ENCODE measurements at regions not wholly inside any gene's neighbourhood (a gene's known extent, or its start where the extent isn't known, plus 50 kb on each side); places are given as distances from the start of the nearest gene placed in this dataset.
A peak's percentile ranks its signal among the peaks of the same experiment; 100 is the strongest.
"Not testable (repeated sequence)": the region's sequence is repeated elsewhere in the genome, so short reads cannot be mapped to it uniquely, and the experiment has no call there.

GRCh38 chr22:25281675-25282345, 62.4 kb downstream of the CRYBB2 start:
- H3K9me3 ChIP-seq (ENCODE audit: control insufficient read depth, insufficient read depth, low read length): no peaks in the 10 kb centered on the region
- H3K27me3 ChIP-seq (ENCODE audit: control insufficient read depth, insufficient read depth, low read length): peaks cover 39% of the 10 kb centered on the region

GRCh38 chr22:25282346-25282670, 62.9 kb downstream of the CRYBB2 start:
- peaks cover 39% of the 10 kb centered on the region for H3K27me3 ChIP-seq (ENCODE audit: control insufficient read depth, insufficient read depth, low read length)
- H3K27ac ChIP-seq (ENCODE audit: low read depth, low read length): no peak overlapping the region
- peaks cover 15% of the 10 kb centered on the region for H3K4me1 ChIP-seq (ENCODE audit: control insufficient read depth, insufficient read depth, low read length)
- H3K4me3 ChIP-seq (ENCODE audit: low read depth, low read length): no peak overlapping the region
- peak in 1 of 6 donors; percentile 0 for DNase-seq (ENCODE audit: low read depth in 4 of 6, low spot score in 6 of 6)
- WGBS (ENCODE audit: insufficient coverage): under 1% methylated on average over 17 of the region's 17 CpGs
- H3K36me3 ChIP-seq (ENCODE audit: control insufficient read depth, insufficient read depth, low read length): no peaks in the 10 kb centered on the region
- no peaks in the 10 kb centered on the region for H3K9me3 ChIP-seq (ENCODE audit: control insufficient read depth, insufficient read depth, low read length)

More at GRCh38 chr22:25281675-25282345, 62.4 kb downstream of the CRYBB2 start:
- H3K27ac ChIP-seq (ENCODE audit: low read depth, low read length): no peak overlapping the region
- no peak overlapping the region for H3K4me3 ChIP-seq (ENCODE audit: low read depth, low read length)
- H3K36me3 ChIP-seq (ENCODE audit: control insufficient read depth, insufficient read depth, low read length): no peaks in the 10 kb centered on the region
- 6% methylated on average over 24 of the region's 26 CpGs for WGBS (ENCODE audit: insufficient coverage)
- H3K4me1 ChIP-seq (ENCODE audit: control insufficient read depth, insufficient read depth, low read length): peaks cover 15% of the 10 kb centered on the region
- DNase-seq (ENCODE audit: low read depth in 4 of 6, low spot score in 6 of 6): peak in 2 of 6 donors; percentile 0 to 29

- Histone ChIP-seq H3K27ac (ENCODE audit: low read depth, low read length) (no peak overlapping the region), H3K4me3 (ENCODE audit: low read depth, low read length) (no peak overlapping the region), H3K4me1 (ENCODE audit: control insufficient read depth, insufficient read depth, low read length) (peaks cover 15% of the 10 kb centered on the region), H3K27me3 (ENCODE audit: control insufficient read depth, insufficient read depth, low read length) (peaks cover 39% of the 10 kb centered on the region), H3K9me3 (ENCODE audit: control insufficient read depth, insufficient read depth, low read length) (no peaks in the 10 kb centered on the region), H3K36me3 (ENCODE audit: control insufficient read depth, insufficient read depth, low read length) (no peaks in the 10 kb centered on the region)
- under 1% methylated on average over 90 of the region's 91 CpGs for WGBS (ENCODE audit: insufficient coverage)
- DNase-seq (ENCODE audit: low read depth in 4 of 6, low spot score in 6 of 6): peak in 1 of 6 donors; percentile 1
Measured at GRCh38 chr22:25282671-25283561, 63.5 kb downstream of the CRYBB2 start.

GRCh38 chr22:25288481-25288880, 69.0 kb downstream of the CRYBB2 start:
- WGBS (ENCODE audit: insufficient coverage): no CpG with 5 or more reads among the region's 5 CpGs
- H3K4me1 ChIP-seq (ENCODE audit: control insufficient read depth, insufficient read depth, low read length); H3K36me3 ChIP-seq (ENCODE audit: control insufficient read depth, insufficient read depth, low read length); H3K9me3 ChIP-seq (ENCODE audit: control insufficient read depth, insufficient read depth, low read length); DNase-seq (ENCODE audit: low read depth in 4 of 6, low spot score in 6 of 6); H3K27ac ChIP-seq (ENCODE audit: low read depth, low read length); H3K4me3 ChIP-seq (ENCODE audit: low read depth, low read length): not testable (repeated sequence)
- H3K27me3 ChIP-seq (ENCODE audit: control insufficient read depth, insufficient read depth, low read length): peaks cover 15% of the 10 kb centered on the region

GRCh38 chr22:25301912-25302311, 82.5 kb downstream of the CRYBB2 start:
- not testable (repeated sequence) for H3K36me3 ChIP-seq (ENCODE audit: control insufficient read depth, insufficient read depth, low read length); H3K9me3 ChIP-seq (ENCODE audit: control insufficient read depth, insufficient read depth, low read length); H3K27ac ChIP-seq (ENCODE audit: low read depth, low read length); DNase-seq (ENCODE audit: low read depth in 4 of 6, low spot score in 6 of 6); H3K27me3 ChIP-seq (ENCODE audit: control insufficient read depth, insufficient read depth, low read length); H3K4me1 ChIP-seq (ENCODE audit: control insufficient read depth, insufficient read depth, low read length); H3K4me3 ChIP-seq (ENCODE audit: low read depth, low read length)
- WGBS (ENCODE audit: insufficient coverage): no CpG with 5 or more reads among the region's 4 CpGs

GRCh38 chr22:25309586-25309985, 90.1 kb downstream of the CRYBB2 start:
- H3K4me1 ChIP-seq (ENCODE audit: control insufficient read depth, insufficient read depth, low read length); H3K27ac ChIP-seq (ENCODE audit: low read depth, low read length); H3K9me3 ChIP-seq (ENCODE audit: control insufficient read depth, insufficient read depth, low read length); DNase-seq (ENCODE audit: low read depth in 4 of 6, low spot score in 6 of 6); H3K36me3 ChIP-seq (ENCODE audit: control insufficient read depth, insufficient read depth, low read length); H3K27me3 ChIP-seq (ENCODE audit: control insufficient read depth, insufficient read depth, low read length); H3K4me3 ChIP-seq (ENCODE audit: low read depth, low read length): not testable (repeated sequence)
- WGBS (ENCODE audit: insufficient coverage): no CpG with 5 or more reads among the region's 4 CpGs

- not testable (repeated sequence) for H3K4me1 ChIP-seq (ENCODE audit: control insufficient read depth, insufficient read depth, low read length); H3K36me3 ChIP-seq (ENCODE audit: control insufficient read depth, insufficient read depth, low read length); DNase-seq (ENCODE audit: low read depth in 4 of 6, low spot score in 6 of 6); H3K27ac ChIP-seq (ENCODE audit: low read depth, low read length); H3K9me3 ChIP-seq (ENCODE audit: control insufficient read depth, insufficient read depth, low read length); H3K27me3 ChIP-seq (ENCODE audit: control insufficient read depth, insufficient read depth, low read length); H3K4me3 ChIP-seq (ENCODE audit: low read depth, low read length)
- no CpG with 5 or more reads among the region's 5 CpGs for WGBS (ENCODE audit: insufficient coverage)
Measured at GRCh38 chr22:25311924-25312323, 92.5 kb downstream of the CRYBB2 start.

GRCh38 chr22:25318081-25318823, 98.8 kb downstream of the CRYBB2 start:
- WGBS (ENCODE audit: insufficient coverage): 80% methylated on average over 14 of the region's 15 CpGs
- H3K4me1 ChIP-seq (ENCODE audit: control insufficient read depth, insufficient read depth, low read length): no peaks in the 10 kb centered on the region
- no peak overlapping the region for H3K27ac ChIP-seq (ENCODE audit: low read depth, low read length)

GRCh38 chr22:25327018-25327755, 107.7 kb downstream of the CRYBB2 start:
- H3K9me3 ChIP-seq (ENCODE audit: control insufficient read depth, insufficient read depth, low read length): no peaks in the 10 kb centered on the region
- H3K27me3 ChIP-seq (ENCODE audit: control insufficient read depth, insufficient read depth, low read length): no peaks in the 10 kb centered on the region
- WGBS (ENCODE audit: insufficient coverage): 66% methylated on average over 14 of the region's 17 CpGs
- no peak for DNase-seq (ENCODE audit: low read depth in 4 of 6, low spot score in 6 of 6)
- H3K4me3 ChIP-seq (ENCODE audit: low read depth, low read length): no peak overlapping the region
- H3K27ac ChIP-seq (ENCODE audit: low read depth, low read length): no peak overlapping the region
- H3K4me1 ChIP-seq (ENCODE audit: control insufficient read depth, insufficient read depth, low read length): no peaks in the 10 kb centered on the region
- no peaks in the 10 kb centered on the region for H3K36me3 ChIP-seq (ENCODE audit: control insufficient read depth, insufficient read depth, low read length)

More at GRCh38 chr22:25318081-25318823, 98.8 kb downstream of the CRYBB2 start:
- Histone ChIP-seq H3K27me3 (ENCODE audit: control insufficient read depth, insufficient read depth, low read length) (no peaks in the 10 kb centered on the region), H3K4me3 (ENCODE audit: low read depth, low read length) (no peak overlapping the region), H3K36me3 (ENCODE audit: control insufficient read depth, insufficient read depth, low read length) (no peaks in the 10 kb centered on the region), H3K9me3 (ENCODE audit: control insufficient read depth, insufficient read depth, low read length) (no peaks in the 10 kb centered on the region)
- DNase-seq (ENCODE audit: low read depth in 4 of 6, low spot score in 6 of 6): no peak
